HG03571 (cell line): ENCODE measurements at regions not wholly inside any gene's neighbourhood (a gene's known extent, or its start where the extent isn't known, plus 50 kb on each side); places are given as distances from the start of the nearest gene placed in this dataset.

Experiments
- ATAC-seq: cut with Tn5 transposase; IDR thresholded peaks from one replicate; pipeline ENCODE4 v1.9.1; 2021; ENCODE audit not compliant: unreplicated experiment

GRCh38 chr22:48744967-48745841 is 1082.5 kb downstream of the BRD1 start:
- no peak for ATAC-seq

- ATAC-seq, result no peak
Observed at GRCh38 chr22:48744283-48744641, 1083.4 kb downstream of the BRD1 start.

- ATAC-seq, result no peak
Observed at GRCh38 chr22:48743601-48744282, 1083.9 kb downstream of the BRD1 start.

- no peak for ATAC-seq
Observed at GRCh38 chr22:48742556-48743343, 1084.9 kb downstream of the BRD1 start.

- ATAC-seq, result no peak
Observed at GRCh38 chr22:48742191-48742555, 1085.5 kb downstream of the BRD1 start.

GRCh38 chr22:48741540-48741939 is 1086.1 kb downstream of the BRD1 start:
- no peak for ATAC-seq

- ATAC-seq, result no peak
Observed at GRCh38 chr22:48740731-48741405, 1086.8 kb downstream of the BRD1 start.

GRCh38 chr22:48740086-48740730 is 1087.5 kb downstream of the BRD1 start:
- no peak for ATAC-seq

- ATAC-seq, result no peak
Observed at GRCh38 chr22:48739348-48740085, 1088.2 kb downstream of the BRD1 start.

- no peak for ATAC-seq
Observed at GRCh38 chr22:48738204-48738980, 1089.3 kb downstream of the BRD1 start.

- ATAC-seq, result no peak
Observed at GRCh38 chr22:48737461-48738203, 1090.0 kb downstream of the BRD1 start.

GRCh38 chr22:48736593-48737460 is 1090.8 kb downstream of the BRD1 start:
- ATAC-seq, result no peak

- no peak for ATAC-seq
Observed at GRCh38 chr22:48734961-48735360, 1092.7 kb downstream of the BRD1 start.

GRCh38 chr22:48734359-48734758 is 1093.3 kb downstream of the BRD1 start:
- no peak for ATAC-seq

GRCh38 chr22:48729499-48730171 is 1098.0 kb downstream of the BRD1 start:
- ATAC-seq, result no peak

- no peak for ATAC-seq
Observed at GRCh38 chr22:48727454-48728058, 1100.1 kb downstream of the BRD1 start.

- ATAC-seq, result no peak
Observed at GRCh38 chr22:48724899-48725298, 1102.8 kb downstream of the BRD1 start.
